Right atrium auricular region (tissue), 2 donors: ENCODE measurements at regions not wholly inside any gene's neighbourhood (a gene's known extent, or its start where the extent isn't known, plus 50 kb on each side); places are given as distances from the start of the nearest gene placed in this dataset.

Source experiments
- DNase-seq: peaks from one replicate; pipeline ENCODE4 v3.0.0-alpha.2; 2019; ENCODE audit warnings: low spot score
- H3K27ac ChIP-seq, 2 donors: fragments of 200-600 bp; sonication (generic); 1 replicate in 1 of 2; 2 replicates in 1 of 2; pipeline ENCODE4 v1.5.1; 2016 to 2019
- H3K27me3 ChIP-seq, 2 donors: fragments of 200-600 bp; sonication (generic); one replicate each; pipeline versions ENCODE4 v1.5.1 to v1.6.0; 2017 to 2019
- H3K36me3 ChIP-seq: fragments of 200-600 bp; sonication (generic); one replicate; pipeline ENCODE4 v1.5.1; 2016
- H3K4me1 ChIP-seq, 2 donors: fragments of 200-600 bp; sonication (generic); one replicate each; pipeline versions ENCODE4 v1.5.1 to v1.6.0; 2017 to 2019
- H3K4me3 ChIP-seq, 2 donors: fragments of 200-600 bp; sonication (generic); 1 replicate in 1 of 2; 2 replicates in 1 of 2; pipeline ENCODE4 v1.5.1; 2017 to 2019; ENCODE audit warnings: mild to moderate bottlenecking in 1 of 2, moderate library complexity in 1 of 2
- H3K9me3 ChIP-seq, 2 donors: fragments of 200-600 bp; sonication (generic); one replicate each; pipeline ENCODE4 v1.5.1; 2019
- TF ChIP-seq, protein P1 (sequence below), 2 donors: fragments of 200-600 bp; sonication (generic); IDR thresholded peaks; one replicate each; pipeline ENCODE4 v1.5.1; 2019; ENCODE audit warnings: antibody characterized with exemption in 2 of 2

DNA sequence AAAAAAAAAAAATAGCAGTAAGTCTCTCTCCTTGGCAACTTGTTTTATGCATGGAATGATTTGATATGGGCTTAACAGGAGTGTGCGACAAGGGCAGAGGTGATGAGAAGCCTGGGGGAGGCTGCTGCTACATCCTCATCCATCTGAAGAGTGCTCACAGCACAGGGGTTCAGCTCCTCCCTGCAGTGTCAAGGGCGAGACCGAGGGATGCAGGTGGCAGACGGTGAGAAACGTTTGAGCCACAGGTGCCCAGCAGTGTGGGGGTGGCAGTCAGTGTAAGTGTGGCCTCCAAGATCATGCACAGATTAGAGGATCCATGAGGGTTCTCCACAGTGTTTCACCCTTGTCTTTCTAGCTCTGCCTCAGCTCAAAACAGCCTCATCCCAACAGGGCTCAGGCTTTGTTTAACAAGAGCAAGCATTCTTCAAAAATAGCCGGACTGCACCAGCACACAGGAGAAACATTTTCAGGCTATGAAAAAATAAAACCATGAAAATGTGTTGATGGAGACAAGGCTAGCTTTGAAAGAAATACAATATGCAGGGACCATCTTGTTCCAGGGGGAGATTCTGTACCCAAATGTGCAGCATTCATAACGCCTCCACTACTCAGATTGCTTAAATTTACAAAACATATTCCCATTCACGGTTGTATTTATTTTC is 324.5 kb upstream of the MYT1L start:
- peaks cover 2 to 12% of the 10 kb centered on the region in 2 donors for H3K4me1 ChIP-seq

DNA sequence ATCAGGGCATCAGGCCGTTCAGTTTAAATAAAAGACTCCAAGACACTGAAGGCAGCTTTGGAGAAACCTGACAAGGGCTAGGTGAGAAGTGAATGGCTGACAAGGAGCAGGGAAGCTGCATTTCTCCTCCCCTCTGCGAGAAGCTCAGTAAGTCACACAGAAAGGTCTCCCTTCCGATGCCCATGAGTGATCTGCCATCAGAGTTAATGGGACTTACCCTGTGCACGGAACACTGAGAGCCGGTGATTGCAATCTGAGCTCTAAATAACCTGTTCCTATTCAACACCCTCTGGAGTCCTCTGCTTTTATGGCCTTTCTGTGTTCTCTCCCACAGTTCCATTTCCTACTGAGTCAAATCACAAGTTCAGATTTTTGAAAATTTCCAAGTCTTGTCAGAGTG is 322.2 kb upstream of the MYT1L start:
- peaks cover 2 to 12% of the 10 kb centered on the region in 2 donors for H3K4me1 ChIP-seq
- no peaks in the 10 kb centered on the region for H3K27me3 ChIP-seq
- H3K27ac ChIP-seq: no peak overlapping the region
- no peak overlapping the region for H3K4me3 ChIP-seq
- no peak for DNase-seq
- H3K9me3 ChIP-seq: no peaks in the 10 kb centered on the region
- H3K36me3 ChIP-seq: no peaks in the 10 kb centered on the region
- TF ChIP-seq, protein P1, sequence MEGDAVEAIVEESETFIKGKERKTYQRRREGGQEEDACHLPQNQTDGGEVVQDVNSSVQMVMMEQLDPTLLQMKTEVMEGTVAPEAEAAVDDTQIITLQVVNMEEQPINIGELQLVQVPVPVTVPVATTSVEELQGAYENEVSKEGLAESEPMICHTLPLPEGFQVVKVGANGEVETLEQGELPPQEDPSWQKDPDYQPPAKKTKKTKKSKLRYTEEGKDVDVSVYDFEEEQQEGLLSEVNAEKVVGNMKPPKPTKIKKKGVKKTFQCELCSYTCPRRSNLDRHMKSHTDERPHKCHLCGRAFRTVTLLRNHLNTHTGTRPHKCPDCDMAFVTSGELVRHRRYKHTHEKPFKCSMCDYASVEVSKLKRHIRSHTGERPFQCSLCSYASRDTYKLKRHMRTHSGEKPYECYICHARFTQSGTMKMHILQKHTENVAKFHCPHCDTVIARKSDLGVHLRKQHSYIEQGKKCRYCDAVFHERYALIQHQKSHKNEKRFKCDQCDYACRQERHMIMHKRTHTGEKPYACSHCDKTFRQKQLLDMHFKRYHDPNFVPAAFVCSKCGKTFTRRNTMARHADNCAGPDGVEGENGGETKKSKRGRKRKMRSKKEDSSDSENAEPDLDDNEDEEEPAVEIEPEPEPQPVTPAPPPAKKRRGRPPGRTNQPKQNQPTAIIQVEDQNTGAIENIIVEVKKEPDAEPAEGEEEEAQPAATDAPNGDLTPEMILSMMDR (IDR thresholded peaks at IDR 0.05): no peak

More for the DNA sequence above, 324.5 kb upstream of the MYT1L start:
- Histone ChIP-seq H3K27me3 (no peaks in the 10 kb centered on the region), H3K36me3 (no peaks in the 10 kb centered on the region), H3K4me3 (no peak overlapping the region), H3K27ac (no peak overlapping the region), H3K9me3 (no peaks in the 10 kb centered on the region)
- TF ChIP-seq, protein P1 (IDR thresholded peaks at IDR 0.05): no peak
- DNase-seq: no peak

DNA sequence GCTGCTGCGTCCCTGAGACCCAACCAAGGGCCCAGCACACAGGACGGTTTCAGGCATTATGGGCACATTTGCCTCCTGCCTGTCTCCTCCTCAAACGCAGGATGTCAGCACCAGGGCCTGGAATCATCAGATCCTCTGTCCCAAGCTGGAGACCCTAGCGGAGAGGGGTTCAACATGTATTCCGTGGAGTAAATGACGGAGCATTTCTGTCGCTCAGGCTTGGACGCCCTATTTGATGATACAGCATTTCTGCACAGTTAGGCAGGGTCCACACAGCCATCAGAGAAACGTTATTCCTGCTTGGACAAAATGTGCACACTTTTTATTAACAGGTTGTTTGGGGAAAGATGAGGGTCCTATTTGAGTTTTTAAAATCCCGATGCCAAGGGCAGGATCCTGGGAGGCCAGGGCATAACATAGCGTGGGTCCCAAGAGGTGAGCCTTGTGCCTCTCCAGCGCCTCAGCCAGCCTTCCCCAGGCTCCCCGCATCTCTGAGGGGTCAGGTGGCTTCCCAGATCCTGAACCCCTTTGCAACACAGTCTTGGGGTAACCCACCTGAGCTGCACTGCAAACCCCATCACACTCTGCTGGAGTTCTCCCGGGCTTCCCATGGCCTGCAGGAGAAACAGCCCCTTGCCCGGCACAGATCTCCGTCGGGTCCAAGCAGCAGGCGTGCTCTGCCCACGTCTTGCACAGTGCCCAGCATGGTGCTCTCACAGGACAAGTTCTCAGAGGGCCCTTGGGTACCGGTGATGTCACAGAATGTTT is 319.7 kb upstream of the MYT1L start:
- no peaks in the 10 kb centered on the region for H3K9me3 ChIP-seq
- H3K36me3 ChIP-seq: no peaks in the 10 kb centered on the region
- peaks cover 0 to 1% of the 10 kb centered on the region in 2 donors for H3K4me1 ChIP-seq
- H3K4me3 ChIP-seq: no peak overlapping the region
- TF ChIP-seq, protein P1 (IDR thresholded peaks at IDR 0.05): no peak
- DNase-seq: no peak
- H3K27me3 ChIP-seq: no peaks in the 10 kb centered on the region
- no peak overlapping the region for H3K27ac ChIP-seq

DNA sequence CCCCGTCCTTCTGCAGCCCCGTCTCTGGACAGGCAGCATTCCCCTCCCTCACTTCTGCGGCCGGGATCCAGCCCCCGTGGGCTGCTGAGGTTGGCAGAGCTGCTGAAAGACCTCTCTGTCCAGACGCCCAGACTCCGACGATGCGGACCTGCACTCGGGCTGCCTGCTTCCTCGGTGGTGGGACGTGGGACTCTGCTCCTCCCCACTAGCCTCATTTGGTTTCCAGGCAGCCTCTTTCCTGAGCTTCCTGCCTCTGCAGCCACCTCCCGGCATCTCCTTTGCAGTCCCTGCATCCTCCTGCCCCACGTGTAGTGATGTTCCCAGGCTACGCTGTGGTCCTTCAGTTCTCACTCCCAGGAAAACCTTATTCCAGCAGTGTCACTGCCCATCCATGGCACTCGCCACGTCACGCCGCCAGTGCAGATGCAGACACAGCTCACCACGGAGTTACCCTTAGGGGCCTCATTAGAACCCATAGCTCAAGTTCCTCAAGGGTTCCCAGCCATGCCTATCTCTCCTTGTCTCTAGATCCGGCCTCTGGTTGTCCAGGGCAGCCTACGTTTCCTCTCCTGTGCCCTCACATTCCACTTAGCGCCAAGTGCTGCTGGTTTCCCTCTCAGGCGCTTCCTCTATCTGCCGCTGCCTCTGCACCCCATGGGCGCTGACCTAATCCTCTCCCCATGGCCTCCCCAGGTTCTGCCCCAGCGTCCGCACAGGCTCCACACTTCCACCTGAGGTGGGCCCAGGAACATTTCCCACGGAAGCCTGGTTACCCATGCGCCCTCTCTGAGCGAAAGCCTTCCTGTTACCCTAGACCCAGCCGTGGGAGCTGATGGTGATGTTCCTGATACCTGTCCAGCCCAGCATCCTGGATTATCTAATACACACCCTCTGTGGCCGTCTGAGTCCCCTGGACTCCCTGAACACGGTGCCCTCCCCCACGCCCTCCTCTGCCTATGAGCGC is 318.3 kb upstream of the MYT1L start:
- Histone ChIP-seq H3K36me3 (no peaks in the 10 kb centered on the region), H3K4me1 (no peaks in the 10 kb centered on the region), H3K9me3 (no peaks in the 10 kb centered on the region), H3K4me3 (no peak overlapping the region), H3K27me3 (no peaks in the 10 kb centered on the region), H3K27ac (no peak overlapping the region)
- TF ChIP-seq, protein P1 (IDR thresholded peaks at IDR 0.05): no peak
- no peak for DNase-seq

DNA sequence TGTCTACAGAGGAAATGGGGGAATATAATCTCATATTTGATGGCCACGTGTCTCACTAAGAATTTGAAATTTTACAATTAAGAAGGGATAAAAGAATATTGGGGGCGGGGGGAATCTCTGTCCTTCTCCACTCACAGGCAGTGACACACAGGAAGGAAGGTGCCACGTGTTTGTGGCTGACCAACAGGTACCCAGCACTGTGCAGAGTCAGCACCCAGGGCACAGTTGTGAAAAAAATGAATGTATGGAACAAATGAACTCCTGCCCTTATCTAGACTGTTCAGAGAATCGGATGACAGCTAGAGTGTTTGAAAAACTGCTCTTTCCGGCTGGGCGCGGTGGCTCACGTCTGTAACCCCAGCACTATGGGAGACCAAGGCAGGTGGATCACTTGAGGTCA is 317.0 kb upstream of the MYT1L start:
- no peak for DNase-seq
- TF ChIP-seq, protein P1 (IDR thresholded peaks at IDR 0.05): no peak

More for the DNA sequence above, 317.0 kb upstream of the MYT1L start:
- H3K4me3 ChIP-seq: no peak overlapping the region
- H3K9me3 ChIP-seq: no peaks in the 10 kb centered on the region
- no peaks in the 10 kb centered on the region for H3K4me1 ChIP-seq
- H3K36me3 ChIP-seq: no peaks in the 10 kb centered on the region
- no peaks in the 10 kb centered on the region for H3K27me3 ChIP-seq
- no peak overlapping the region for H3K27ac ChIP-seq
